HUES64 (cell line): ENCODE measurements at regions not wholly inside any gene's neighbourhood (a gene's known extent, or its start where the extent isn't known, plus 50 kb on each side); places are given as distances from the start of the nearest gene placed in this dataset.

ENCODE experiments used
- H3K27ac ChIP-seq: 2 replicates; pipeline ENCODE4 v1.7.0; 2013; ENCODE audit warnings: low read depth, low read length, inconsistent platforms
- H3K27me3 ChIP-seq: 2 replicates; pipeline ENCODE4 v1.6.1; 2013; ENCODE audit warnings: mild to moderate bottlenecking, low read length; ENCODE audit not compliant: insufficient read depth
- H3K36me3 ChIP-seq: 2 replicates; pipeline ENCODE4 v1.6.1; 2013; ENCODE audit warnings: mild to moderate bottlenecking, low read length; ENCODE audit not compliant: insufficient read depth
- H3K4me1 ChIP-seq: 2 replicates; pipeline ENCODE4 v1.6.1; 2013; ENCODE audit warnings: mild to moderate bottlenecking, low read length, moderate library complexity; ENCODE audit not compliant: insufficient read depth
- H3K4me3 ChIP-seq: 2 replicates; pipeline ENCODE4 v1.5.1; 2013; ENCODE audit warnings: mild to moderate bottlenecking, low read length, moderate library complexity
- H3K9ac ChIP-seq: 2 replicates; pipeline ENCODE4 v1.6.1; 2013; ENCODE audit warnings: mild to moderate bottlenecking, low read depth, low read length
- H3K9me3 ChIP-seq: 2 replicates; pipeline ENCODE4 v1.6.1; 2013; ENCODE audit warnings: low read depth, low read length; ENCODE audit not compliant: insufficient read depth
- WGBS: fragments of 150-250, 120-280 bp; methylation state at CpG from one replicate; pipeline ENCODE4 v1.1.7; 2013; ENCODE audit warnings: missing lambda C conversion rate; 5-methylcytosine and 5-hydroxymethylcytosine counted together

DNA sequence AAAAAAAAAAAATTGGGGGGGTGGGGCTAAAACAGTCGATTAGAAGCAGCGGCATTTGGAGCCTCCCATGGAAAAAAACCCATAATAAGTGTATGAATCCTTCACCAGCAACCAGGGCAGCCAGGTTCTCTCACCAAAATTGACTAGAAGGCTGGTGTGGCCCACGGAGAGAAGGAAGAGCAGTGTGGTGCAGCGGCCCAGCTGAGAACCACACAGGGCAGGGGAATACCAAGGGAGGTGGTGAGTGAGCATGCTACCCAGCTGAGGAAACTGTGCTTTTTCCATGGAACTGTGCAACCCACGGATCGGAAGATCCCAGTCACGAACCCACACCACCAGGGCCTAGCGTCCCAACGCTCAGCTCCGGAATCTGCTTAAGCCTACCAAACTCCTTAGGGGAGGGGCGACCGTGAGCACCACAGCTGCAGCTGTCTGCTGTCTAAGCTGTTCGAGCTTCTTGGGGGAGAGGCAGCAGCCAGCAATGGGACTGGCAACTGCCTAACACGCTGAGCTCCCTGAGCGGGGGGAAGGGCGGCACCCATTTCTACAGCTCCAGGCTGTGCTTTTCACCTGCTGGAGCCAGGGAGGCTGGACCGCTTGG lies 1037.2 kb upstream of the ACVR2A start:
- Histone ChIP-seq H3K36me3 (no peaks in the 10 kb centered on the region), H3K4me3 (no peak overlapping the region), H3K27ac (no peak overlapping the region), H3K9ac (no peak overlapping the region), H3K4me1 (no peaks in the 10 kb centered on the region), H3K27me3 (no peaks in the 10 kb centered on the region), H3K9me3 (no peaks in the 10 kb centered on the region)
- WGBS, result 94% methylated on average over 16 of the region's 17 CpGs

DNA sequence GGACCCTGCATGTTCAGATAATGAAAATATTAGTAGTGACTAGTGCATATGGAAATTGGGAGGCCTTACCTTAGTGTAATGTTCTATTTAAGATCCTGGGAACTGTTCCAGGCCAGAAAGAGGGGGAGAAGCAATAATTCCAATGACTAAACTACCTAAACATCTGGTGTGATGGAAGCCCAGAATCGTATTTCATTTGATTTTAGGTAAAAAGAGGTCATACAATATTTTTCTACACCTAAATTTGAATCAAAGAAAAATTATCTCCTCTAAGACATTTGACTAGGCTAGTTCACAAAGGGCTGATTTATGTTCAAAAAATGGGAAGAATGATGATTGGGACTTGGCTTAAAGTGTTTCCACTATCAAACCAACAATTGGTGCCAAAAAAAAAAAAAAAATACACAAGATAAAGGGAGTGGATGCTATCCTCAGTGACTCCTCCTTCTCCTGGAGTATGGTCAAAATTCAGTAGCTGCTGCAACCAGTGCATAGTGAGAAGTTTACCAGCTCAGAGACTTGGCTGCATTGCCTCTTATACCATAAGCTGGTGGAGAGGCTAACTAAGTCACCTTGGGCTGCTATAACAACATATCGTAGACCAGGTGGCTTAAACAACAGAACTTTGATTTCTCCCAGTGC lies 1038.3 kb upstream of the ACVR2A start:
- WGBS, result 97% methylated on average over 1 of the region's 2 CpGs
- Histone ChIP-seq H3K4me1 (no peaks in the 10 kb centered on the region), H3K9ac (no peak overlapping the region), H3K27me3 (no peaks in the 10 kb centered on the region), H3K36me3 (no peaks in the 10 kb centered on the region), H3K9me3 (no peaks in the 10 kb centered on the region), H3K27ac (no peak overlapping the region), H3K4me3 (no peak overlapping the region)

DNA sequence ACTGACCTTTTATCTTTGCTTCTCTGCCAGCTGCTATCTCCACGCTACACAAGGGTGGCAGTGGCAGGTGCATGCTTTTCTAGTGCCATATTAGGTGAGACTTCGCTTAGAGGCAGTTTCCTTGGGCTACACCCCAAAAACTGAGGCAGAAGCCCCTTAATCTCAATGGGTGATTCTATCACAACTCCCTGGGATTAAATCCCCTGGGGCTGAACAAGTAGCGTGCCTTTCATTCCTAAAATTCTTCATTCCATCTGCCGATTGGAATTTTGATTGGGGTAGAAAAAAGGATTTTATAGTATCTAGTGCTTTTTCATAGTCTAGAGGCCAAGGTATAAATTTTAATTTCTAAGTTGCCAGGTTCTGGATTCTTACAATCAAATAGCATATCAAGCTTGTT lies 1040.5 kb upstream of the ACVR2A start:
- Histone ChIP-seq H3K4me1 (no peaks in the 10 kb centered on the region), H3K27me3 (no peaks in the 10 kb centered on the region), H3K4me3 (no peak overlapping the region), H3K27ac (no peak overlapping the region), H3K9me3 (no peaks in the 10 kb centered on the region), H3K9ac (no peak overlapping the region), H3K36me3 (no peaks in the 10 kb centered on the region)
- WGBS, result 93% methylated on average over 3 of the region's 4 CpGs

DNA sequence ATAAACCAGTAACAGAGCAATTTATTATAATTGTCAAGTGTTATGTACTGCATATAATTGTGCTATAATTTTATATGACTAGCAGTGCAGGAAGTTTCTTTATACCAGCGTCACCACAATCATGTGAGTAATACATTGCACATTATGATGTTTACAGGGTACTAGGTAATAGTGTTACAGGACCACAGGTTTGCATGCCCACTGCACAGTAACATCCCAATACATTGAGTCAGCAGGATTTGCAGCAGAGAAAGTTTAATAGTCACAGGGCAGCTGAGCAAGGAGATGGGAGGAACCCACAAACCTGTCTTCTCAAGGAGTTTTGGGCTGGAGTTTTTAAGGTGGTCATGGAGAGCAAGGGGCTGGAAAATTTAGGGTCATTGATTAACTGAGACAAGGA lies 1042.9 kb upstream of the ACVR2A start:
- H3K27ac ChIP-seq, result no peak overlapping the region
- WGBS, result 100% methylated on average over 1 of the region's 1 CpG
- no peaks in the 10 kb centered on the region for H3K9me3 ChIP-seq
- no peaks in the 10 kb centered on the region for H3K36me3 ChIP-seq
- no peak overlapping the region for H3K4me3 ChIP-seq
- no peak overlapping the region for H3K9ac ChIP-seq
- no peaks in the 10 kb centered on the region for H3K27me3 ChIP-seq
- no peaks in the 10 kb centered on the region for H3K4me1 ChIP-seq

DNA sequence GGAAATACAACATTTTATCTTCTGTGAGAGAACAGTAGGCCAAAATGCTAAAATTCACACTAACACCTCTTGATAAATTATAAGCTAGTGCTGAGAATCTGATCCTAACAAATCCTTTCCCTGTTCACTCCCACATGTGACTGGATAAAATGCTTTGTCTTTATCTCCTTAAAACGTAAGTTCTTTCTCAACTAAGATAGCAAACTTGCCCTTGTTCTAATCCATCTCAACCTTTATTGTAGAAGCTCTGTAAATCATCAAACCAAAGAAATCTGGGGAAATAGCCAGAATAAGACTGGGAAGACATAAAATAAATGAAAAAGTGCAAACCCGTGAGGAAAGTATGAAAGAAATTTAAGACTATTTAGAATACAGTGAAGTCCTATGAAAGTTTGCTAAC lies 1058.4 kb upstream of the ACVR2A start:
- Histone ChIP-seq H3K27me3 (no peaks in the 10 kb centered on the region), H3K4me3 (no peak overlapping the region), H3K27ac (no peak overlapping the region), H3K36me3 (no peaks in the 10 kb centered on the region), H3K4me1 (no peaks in the 10 kb centered on the region), H3K9me3 (peaks cover 20% of the 10 kb centered on the region), H3K9ac (no peak overlapping the region)
- WGBS, result 90% methylated on average over 2 of the region's 2 CpGs

DNA sequence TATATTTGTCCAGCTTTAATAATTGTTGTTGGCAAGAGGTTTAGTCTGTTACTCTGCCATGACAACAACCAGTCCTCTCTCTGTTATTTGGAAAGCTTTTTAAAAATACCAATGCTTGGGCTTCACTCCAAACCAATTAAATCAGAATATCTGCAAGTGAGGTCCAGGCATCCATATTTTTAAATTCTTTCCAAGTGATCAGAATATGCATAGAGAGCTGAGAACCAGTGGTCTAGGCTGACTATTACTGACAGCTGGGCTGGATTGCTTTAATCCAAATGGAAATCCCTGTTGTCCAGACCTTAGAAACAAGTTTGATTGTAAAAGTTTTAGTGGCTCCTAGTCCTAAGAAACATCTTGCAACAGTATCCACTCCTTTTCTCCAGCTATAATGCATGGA lies 1059.7 kb upstream of the ACVR2A start:
- Histone ChIP-seq H3K9ac (no peak overlapping the region), H3K4me3 (no peak overlapping the region), H3K9me3 (peaks cover 20% of the 10 kb centered on the region), H3K36me3 (no peaks in the 10 kb centered on the region), H3K27ac (no peak overlapping the region), H3K27me3 (no peaks in the 10 kb centered on the region), H3K4me1 (no peaks in the 10 kb centered on the region)

DNA sequence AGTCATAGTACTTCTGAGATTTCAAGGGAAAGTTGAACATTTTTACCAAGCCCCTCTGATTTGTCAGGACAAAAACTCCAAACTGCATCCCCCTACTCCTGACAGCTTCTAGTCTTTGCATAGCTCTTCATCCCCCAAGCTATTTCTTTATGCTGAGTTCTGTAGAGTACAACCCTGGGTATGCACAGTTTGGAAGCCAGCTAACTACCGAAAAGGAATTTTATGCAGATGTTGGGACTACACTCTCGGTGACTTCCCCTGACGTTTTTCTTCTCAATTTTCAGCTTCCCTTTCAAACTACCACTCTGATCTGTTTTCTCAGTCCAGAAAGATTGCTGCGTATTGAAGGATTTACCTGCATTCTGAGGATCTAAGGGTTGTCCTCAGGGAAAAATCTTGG lies 1060.2 kb upstream of the ACVR2A start:
- Histone ChIP-seq H3K4me3 (no peak overlapping the region), H3K4me1 (no peaks in the 10 kb centered on the region)
- WGBS, result 85% methylated on average over 4 of the region's 4 CpGs

DNA sequence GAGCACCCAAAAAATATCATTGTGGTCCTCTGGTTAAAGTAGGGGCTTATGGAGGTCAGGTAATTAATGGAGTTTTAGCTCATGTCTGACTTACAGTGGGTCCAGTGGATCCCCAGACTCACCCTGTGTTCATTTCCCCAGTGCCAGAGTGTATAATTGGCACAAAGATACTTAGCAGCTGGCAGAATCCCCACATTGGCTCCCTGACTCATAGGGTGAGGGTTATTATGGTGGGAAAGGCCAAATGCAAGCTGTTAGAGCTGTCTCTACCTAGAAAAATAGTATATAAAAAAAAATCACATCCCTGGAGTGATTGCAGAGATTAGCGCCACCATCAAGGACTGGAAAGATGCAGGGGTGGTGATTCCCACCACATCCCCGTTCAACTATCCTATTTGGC lies 1067.6 kb upstream of the ACVR2A start:
- Histone ChIP-seq H3K4me3 (no peak overlapping the region), H3K9me3 (no peaks in the 10 kb centered on the region), H3K36me3 (no peaks in the 10 kb centered on the region), H3K9ac (no peak overlapping the region), H3K4me1 (no peaks in the 10 kb centered on the region), H3K27me3 (no peaks in the 10 kb centered on the region), H3K27ac (no peak overlapping the region)
- 91% methylated on average over 2 of the region's 2 CpGs for WGBS

More for the DNA sequence above, 1060.2 kb upstream of the ACVR2A start:
- H3K9ac ChIP-seq, result no peak overlapping the region
- H3K9me3 ChIP-seq, result peaks cover 20% of the 10 kb centered on the region
- no peak overlapping the region for H3K27ac ChIP-seq
- H3K36me3 ChIP-seq, result no peaks in the 10 kb centered on the region
- no peaks in the 10 kb centered on the region for H3K27me3 ChIP-seq

DNA sequence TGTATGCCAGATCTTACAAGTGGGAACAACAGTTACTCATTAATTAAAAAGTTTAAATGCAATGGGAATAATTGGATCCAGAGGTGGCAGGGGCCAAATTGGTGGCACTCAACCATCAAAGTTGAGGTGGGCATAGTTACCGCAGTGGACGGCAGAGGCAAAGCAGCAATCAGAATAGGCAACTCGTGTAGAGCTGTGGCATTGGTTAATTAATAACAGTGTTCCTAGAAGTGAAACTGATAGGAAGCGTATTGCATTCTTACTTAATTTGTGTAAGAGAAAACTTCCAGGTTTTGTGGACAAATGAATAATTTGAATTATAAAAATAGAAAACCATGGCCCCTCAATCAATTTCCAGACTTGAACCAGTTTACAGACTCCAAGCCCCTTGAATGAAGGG lies 1068.2 kb upstream of the ACVR2A start:
- H3K4me1 ChIP-seq, result no peaks in the 10 kb centered on the region
- H3K4me3 ChIP-seq, result no peak overlapping the region
- no peak overlapping the region for H3K27ac ChIP-seq
- H3K9me3 ChIP-seq, result no peaks in the 10 kb centered on the region
- no peak overlapping the region for H3K9ac ChIP-seq
- 92% methylated on average over 3 of the region's 4 CpGs for WGBS
- H3K27me3 ChIP-seq, result no peaks in the 10 kb centered on the region
- no peaks in the 10 kb centered on the region for H3K36me3 ChIP-seq

DNA sequence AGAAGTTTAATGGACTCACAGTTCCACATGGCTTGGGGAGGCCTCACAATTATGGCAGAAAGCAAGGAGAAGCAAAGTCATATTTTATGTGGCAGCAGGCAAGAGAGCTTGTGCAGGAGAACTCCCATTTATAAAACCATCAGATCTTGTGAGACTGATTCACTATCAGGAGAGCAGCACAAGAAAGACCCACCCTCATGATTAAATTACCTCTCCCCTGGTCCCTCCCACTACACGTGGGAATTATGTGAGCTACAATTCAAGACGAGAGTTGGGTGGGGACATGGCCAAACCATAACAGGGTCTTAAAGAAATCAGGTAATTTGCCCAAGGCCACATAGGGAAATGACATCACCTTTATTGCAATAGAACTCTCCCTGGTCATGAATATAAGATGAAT lies 1073.3 kb upstream of the ACVR2A start:
- Histone ChIP-seq H3K4me3 (no peak overlapping the region), H3K36me3 (no peaks in the 10 kb centered on the region), H3K27me3 (no peaks in the 10 kb centered on the region), H3K9me3 (no peaks in the 10 kb centered on the region), H3K9ac (no peak overlapping the region), H3K27ac (no peak overlapping the region), H3K4me1 (no peaks in the 10 kb centered on the region)
- WGBS, result 74% methylated on average over 2 of the region's 2 CpGs

DNA sequence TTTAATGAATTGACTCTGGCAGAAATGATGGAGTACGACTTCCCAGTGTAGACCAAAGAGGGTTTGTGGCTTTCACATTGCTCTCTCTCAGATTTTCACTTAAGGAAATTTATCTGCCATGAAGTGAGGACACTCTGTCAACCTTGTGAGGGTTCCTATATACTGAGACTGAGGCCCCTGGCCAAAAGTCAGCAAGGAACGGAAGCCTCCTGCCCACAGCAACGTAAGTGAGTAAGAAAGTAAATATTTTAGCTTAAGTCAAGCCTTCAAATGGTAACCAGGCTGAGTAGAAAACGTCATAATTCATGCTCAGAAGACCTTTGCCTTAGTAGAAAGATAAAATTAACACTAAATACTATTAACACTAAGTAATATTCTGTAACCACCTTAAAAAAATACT lies 1080.5 kb upstream of the ACVR2A start:
- no peak overlapping the region for H3K9ac ChIP-seq
- H3K9me3 ChIP-seq, result no peaks in the 10 kb centered on the region
- no peak overlapping the region for H3K4me3 ChIP-seq
- no peaks in the 10 kb centered on the region for H3K36me3 ChIP-seq
- 88% methylated on average over 3 of the region's 4 CpGs for WGBS
- no peak overlapping the region for H3K27ac ChIP-seq
- no peaks in the 10 kb centered on the region for H3K4me1 ChIP-seq
- H3K27me3 ChIP-seq, result no peaks in the 10 kb centered on the region

DNA sequence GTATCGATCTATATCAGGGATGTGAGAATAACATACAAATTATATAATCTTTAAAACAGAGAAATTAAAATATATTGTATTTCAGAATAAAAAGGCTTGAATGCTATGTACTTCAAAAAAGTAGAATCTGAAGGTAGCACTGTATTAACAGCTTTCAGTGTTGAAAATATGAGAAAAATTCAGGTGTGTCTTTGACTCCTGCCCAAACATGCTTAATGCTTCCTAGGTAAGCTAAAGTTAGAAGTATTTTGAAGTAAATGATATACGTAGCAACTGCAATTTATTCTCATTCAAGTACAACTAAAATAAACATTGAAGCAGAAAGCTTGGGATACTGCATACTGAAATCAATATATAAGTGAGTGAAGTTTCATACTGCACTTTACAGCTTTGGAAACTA lies 1082.0 kb upstream of the ACVR2A start:
- no CpG with 5 or more reads among the region's 2 CpGs for WGBS
- H3K4me3 ChIP-seq, result no peak overlapping the region
- no peak overlapping the region for H3K9ac ChIP-seq

More for the DNA sequence above, 1082.0 kb upstream of the ACVR2A start:
- Histone ChIP-seq H3K27me3 (no peaks in the 10 kb centered on the region), H3K27ac (no peak overlapping the region), H3K36me3 (no peaks in the 10 kb centered on the region), H3K4me1 (no peaks in the 10 kb centered on the region), H3K9me3 (no peaks in the 10 kb centered on the region)
